MCF 10A (cell line): ENCODE measurements at regions not wholly inside any gene's neighbourhood (a gene's known extent, or its start where the extent isn't known, plus 50 kb on each side); places are given as distances from the start of the nearest gene placed in this dataset.
A peak's percentile ranks its signal among the peaks of the same experiment; 100 is the strongest.

Experiments
- BruUV-seq: library from RNA; stranded (reverse); fragments of 400-500 nt; replicated peaks from 2 replicates; lab custom pipeline; 2021; lab: Mats Ljungman, UMichigan
- CTCF ChIA-PET: fragments of 300-600 bp; sonication (Branson Sonifier 250); formaldehyde crosslinking; extraction: SDS; loops from one replicate; lab custom pipeline; 2021; ENCODE audit warnings: antibody characterized with exemption, inconsistent platforms; lab: Yijun Ruan, JAX
- POLR2A ChIA-PET: fragments of 300-600, 350-650 bp; sonication (Branson Sonifier 250); formaldehyde crosslinking; extraction: SDS; loops from one replicate; lab custom pipeline; 2020; ENCODE audit warnings: antibody characterized with exemption, inconsistent platforms; lab: Yijun Ruan, JAX
- DNase-seq: peaks from one replicate; pipeline ENCODE4 v3.0.0-alpha.2; 2018; ENCODE audit not compliant: unreplicated experiment
- H3K27ac Mint-ChIP-seq: one replicate; pipeline ENCODE4 v1.8.0; 2022; ENCODE audit warnings: mild to moderate bottlenecking, low read depth, mixed read lengths; ENCODE audit not compliant: unreplicated experiment
- H3K27me3 Mint-ChIP-seq: one replicate; pipeline ENCODE4 v1.8.0; 2022; ENCODE audit warnings: mixed read lengths; ENCODE audit not compliant: insufficient read depth, unreplicated experiment
- H3K36me3 Mint-ChIP-seq: one replicate; pipeline ENCODE4 v1.8.0; 2022; ENCODE audit warnings: mild to moderate bottlenecking, moderate library complexity, mixed read lengths; ENCODE audit not compliant: insufficient read depth, unreplicated experiment
- H3K4me1 Mint-ChIP-seq: one replicate; pipeline ENCODE4 v1.8.0; 2022; ENCODE audit warnings: mixed read lengths; ENCODE audit not compliant: insufficient read depth, unreplicated experiment
- H3K4me3 Mint-ChIP-seq: one replicate; pipeline ENCODE4 v1.8.0; 2022; ENCODE audit warnings: mild to moderate bottlenecking, moderate library complexity, mixed read lengths; ENCODE audit not compliant: unreplicated experiment
- H3K9me3 Mint-ChIP-seq: one replicate; pipeline ENCODE4 v1.8.0; 2022; ENCODE audit warnings: mixed read lengths; ENCODE audit not compliant: unreplicated experiment
- intact Hi-C: fragments of 100-400 bp; cut with micrococcal nuclease; formaldehyde crosslinking; loops from 2 replicates; pipeline ENCODE4 v1.14.1; 2022
- TF ChIP-seq, protein P1 (sequence below): fragments of 200-600 bp; IDR thresholded peaks from one replicate; pipeline ENCODE4 v1.8.0; 2022; ENCODE audit warnings: antibody characterized with exemption, mild to moderate bottlenecking; ENCODE audit not compliant: unreplicated experiment

DNA sequence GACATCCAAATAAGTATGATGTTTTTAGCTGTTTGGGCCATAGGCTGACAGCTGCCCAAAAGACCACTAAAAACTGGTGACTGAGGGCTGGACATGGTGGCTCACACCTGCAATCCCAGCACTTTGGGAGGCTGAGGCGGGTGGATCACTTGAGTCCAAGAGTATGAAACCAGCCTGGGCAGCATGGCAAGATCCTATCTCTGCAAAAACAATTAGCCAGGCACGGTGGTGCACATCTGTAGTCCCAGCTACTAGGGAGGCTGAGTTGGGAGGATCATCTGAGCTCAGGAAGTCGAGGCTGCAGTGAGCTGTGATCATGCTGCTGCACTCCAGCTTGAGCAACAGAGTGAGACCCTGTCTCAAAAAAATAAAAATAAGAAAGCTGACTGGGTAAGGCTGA is 511.5 kb upstream of the RAB6C start:
- no peak for DNase-seq
- BruUV-seq, result no TSS peak
- Mint-ChIP-seq H3K4me1 (no peaks in the 10 kb centered on the region), H3K4me3 (no peak overlapping the region), H3K36me3 (no peaks in the 10 kb centered on the region), H3K27ac (no peak overlapping the region), H3K27me3 (no peaks in the 10 kb centered on the region), H3K9me3 (peaks cover 23% of the 10 kb centered on the region)
- POLR2A ChIA-PET, result no interaction called here
- TF ChIP-seq, protein P1, sequence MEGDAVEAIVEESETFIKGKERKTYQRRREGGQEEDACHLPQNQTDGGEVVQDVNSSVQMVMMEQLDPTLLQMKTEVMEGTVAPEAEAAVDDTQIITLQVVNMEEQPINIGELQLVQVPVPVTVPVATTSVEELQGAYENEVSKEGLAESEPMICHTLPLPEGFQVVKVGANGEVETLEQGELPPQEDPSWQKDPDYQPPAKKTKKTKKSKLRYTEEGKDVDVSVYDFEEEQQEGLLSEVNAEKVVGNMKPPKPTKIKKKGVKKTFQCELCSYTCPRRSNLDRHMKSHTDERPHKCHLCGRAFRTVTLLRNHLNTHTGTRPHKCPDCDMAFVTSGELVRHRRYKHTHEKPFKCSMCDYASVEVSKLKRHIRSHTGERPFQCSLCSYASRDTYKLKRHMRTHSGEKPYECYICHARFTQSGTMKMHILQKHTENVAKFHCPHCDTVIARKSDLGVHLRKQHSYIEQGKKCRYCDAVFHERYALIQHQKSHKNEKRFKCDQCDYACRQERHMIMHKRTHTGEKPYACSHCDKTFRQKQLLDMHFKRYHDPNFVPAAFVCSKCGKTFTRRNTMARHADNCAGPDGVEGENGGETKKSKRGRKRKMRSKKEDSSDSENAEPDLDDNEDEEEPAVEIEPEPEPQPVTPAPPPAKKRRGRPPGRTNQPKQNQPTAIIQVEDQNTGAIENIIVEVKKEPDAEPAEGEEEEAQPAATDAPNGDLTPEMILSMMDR, result no peak
- intact Hi-C loops, result no loop called here
- CTCF ChIA-PET, result interaction anchor here (0.6 kb wide), 1 partner anchor 587 kb away, joined by 4 read pairs; no protein-coding TSS in a partner anchor

DNA sequence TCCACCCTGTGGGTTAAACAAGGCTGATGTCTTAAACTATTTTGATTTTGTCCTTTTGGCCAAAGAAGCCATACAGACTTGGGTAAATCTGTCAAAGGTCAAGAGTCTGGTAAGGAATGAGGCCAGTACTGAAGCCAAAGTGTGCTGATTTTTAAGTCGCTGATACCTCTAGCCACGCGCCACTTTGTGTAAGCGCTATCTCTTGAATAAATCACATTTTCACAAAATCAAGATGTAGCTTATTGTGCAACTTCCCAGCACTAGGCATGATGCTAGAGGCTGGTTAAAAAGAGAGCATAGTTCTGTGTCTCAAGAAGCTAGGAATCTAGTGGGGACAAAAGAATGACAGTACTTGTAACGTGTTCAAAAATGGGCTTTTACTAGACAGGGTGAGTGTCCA is 510.6 kb upstream of the RAB6C start:
- Mint-ChIP-seq H3K27me3 (no peaks in the 10 kb centered on the region), H3K9me3 (peaks cover 23% of the 10 kb centered on the region), H3K4me1 (no peaks in the 10 kb centered on the region), H3K27ac (no peak overlapping the region), H3K4me3 (no peak overlapping the region), H3K36me3 (no peaks in the 10 kb centered on the region)
- intact Hi-C loops, result no loop called here
- BruUV-seq, result no TSS peak
- DNase-seq, result no peak
- ChIA-PET CTCF (no interaction called here), POLR2A (no interaction called here)
- TF ChIP-seq, protein P1, result no peak

DNA sequence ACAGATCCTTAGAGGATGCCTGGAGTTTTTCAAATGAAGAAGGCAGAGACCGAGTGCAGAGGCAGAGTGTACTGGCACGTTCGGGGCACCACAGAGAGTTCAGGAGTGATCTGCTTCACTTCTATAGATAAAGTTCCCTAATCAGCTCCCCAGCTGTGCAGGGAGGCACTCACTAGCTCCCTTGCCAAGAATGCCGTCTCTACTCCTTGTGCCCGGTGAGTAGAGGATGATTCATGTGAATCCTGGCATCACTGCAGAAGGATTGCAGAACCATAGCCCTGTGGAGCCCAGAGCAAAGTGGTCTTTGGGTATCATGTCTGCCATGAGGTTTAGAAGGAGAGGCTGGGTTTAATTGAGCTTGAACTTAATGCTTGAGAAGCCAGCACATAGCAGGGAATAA is 510.1 kb upstream of the RAB6C start:
- no peaks in the 10 kb centered on the region for H3K4me1 Mint-ChIP-seq
- no TSS peak for BruUV-seq
- peaks cover 23% of the 10 kb centered on the region for H3K9me3 Mint-ChIP-seq
- H3K4me3 Mint-ChIP-seq, result no peak overlapping the region
- intact Hi-C loops, result no loop called here
- DNase-seq, result peak; percentile 18
- TF ChIP-seq, protein P1, result no peak
- ChIA-PET CTCF (interaction anchor here (0.6 to 0.7 kb wide), 2 partner anchors 108 to 129 kb away, joined by 3 read pairs; no protein-coding TSS in a partner anchor), POLR2A (no interaction called here)
- no peaks in the 10 kb centered on the region for H3K27me3 Mint-ChIP-seq
- no peak overlapping the region for H3K27ac Mint-ChIP-seq
- H3K36me3 Mint-ChIP-seq, result no peaks in the 10 kb centered on the region

DNA sequence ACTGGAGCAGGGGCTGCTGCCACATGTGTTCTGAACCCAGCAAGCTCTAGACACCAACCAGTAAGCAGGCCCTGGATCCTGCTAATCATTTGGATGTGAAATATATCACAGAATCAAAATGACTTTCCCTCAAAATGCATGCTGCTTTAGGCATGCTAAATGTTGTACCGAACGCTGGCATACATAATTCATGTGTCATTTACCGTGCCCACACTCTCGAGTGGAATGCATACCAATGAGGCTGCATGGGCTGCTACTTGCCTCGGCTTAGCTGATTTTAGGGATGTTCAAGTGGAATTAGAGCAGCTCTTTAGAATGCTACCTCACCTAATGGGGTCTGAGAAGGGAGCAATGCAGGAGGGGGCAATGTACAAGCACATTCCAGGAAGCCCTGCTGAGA is 509.6 kb upstream of the RAB6C start:
- Mint-ChIP-seq H3K4me1 (no peaks in the 10 kb centered on the region), H3K9me3 (peaks cover 23% of the 10 kb centered on the region), H3K27ac (no peak overlapping the region), H3K27me3 (no peaks in the 10 kb centered on the region), H3K36me3 (no peaks in the 10 kb centered on the region), H3K4me3 (no peak overlapping the region)
- TF ChIP-seq, protein P1, result no peak
- no peak for DNase-seq
- intact Hi-C loops, result no loop called here
- no TSS peak for BruUV-seq
- ChIA-PET POLR2A (no interaction called here), CTCF (interaction anchor here (0.6 to 0.7 kb wide), 2 partner anchors 107 to 129 kb away, joined by 3 read pairs; no protein-coding TSS in a partner anchor)
